Uterus (tissue), 3 donors: ENCODE measurements at regions not wholly inside any gene's neighbourhood (a gene's known extent, or its start where the extent isn't known, plus 50 kb on each side); places are given as distances from the start of the nearest gene placed in this dataset.

Experiments
- DNase-seq, 2 donors: peaks; one replicate each; pipeline ENCODE4 v3.0.0-alpha.2; 2019 to 2020
- H3K27ac ChIP-seq, 2 donors: fragments of 200-600 bp; sonication (generic); 1 replicate in 1 of 2; 2 replicates in 1 of 2; pipeline ENCODE4 v1.5.1; 2016 to 2018
- H3K27me3 ChIP-seq, 2 donors: fragments of 200-600 bp; sonication (generic); one replicate each; pipeline ENCODE4 v1.5.1; 2018 to 2019; ENCODE audit warnings: control low read depth in 1 of 2
- H3K36me3 ChIP-seq, 2 donors: fragments of 200-600 bp; sonication (generic); one replicate each; pipeline ENCODE4 v1.5.1; 2019; ENCODE audit warnings: control low read depth in 1 of 2
- H3K4me1 ChIP-seq, 2 donors: fragments of 200-600 bp; sonication (generic); one replicate each; pipeline ENCODE4 v1.5.1; 2018 to 2019; ENCODE audit warnings: control low read depth in 1 of 2
- H3K4me3 ChIP-seq, 2 donors: fragments of 200-600 bp; sonication (generic); 1 replicate in 1 of 2; 2 replicates in 1 of 2; pipeline ENCODE4 v1.5.1; 2018 to 2019; ENCODE audit warnings: mild to moderate bottlenecking in 1 of 2
- H3K9me3 ChIP-seq, 2 donors: fragments of 200-600 bp; sonication (generic); one replicate each; pipeline ENCODE4 v1.5.1; 2019; ENCODE audit warnings: control low read depth in 1 of 2
- POLR2A ChIP-seq, 2 donors: fragments of 450-650 bp; IDR thresholded peaks; one replicate each; pipeline ENCODE4 v1.6.1; 2016; ENCODE audit warnings: antibody characterized with exemption in 2 of 2, mild to moderate bottlenecking in 1 of 2, moderate library complexity in 1 of 2
- intact Hi-C: fragments of 100-400 bp; cut with DNase I; formaldehyde crosslinking; loops from one replicate; pipeline ENCODE4 v1.15.1; 2023; ENCODE audit warnings: low total_unique reads
- TF ChIP-seq, protein P1 (sequence below), 4 experiments: fragments of 200-600 bp in 2 of 4; fragments of 450-650 bp in 2 of 4; sonication (generic) in 2 of 4; IDR thresholded peaks; one replicate each; pipeline ENCODE4 v1.5.1; 2016 to 2019; ENCODE audit warnings: antibody characterized with exemption in 4 of 4, mild to moderate bottlenecking in 2 of 4, moderate library complexity in 1 of 4
- donor health status: DM: yes; HTN: yes; CAD: no.

- Histone ChIP-seq H3K27me3 (no peaks in the 10 kb centered on the region), H3K36me3 (no peaks in the 10 kb centered on the region), H3K4me3 (no peak overlapping the region), H3K9me3 (no peaks in the 10 kb centered on the region), H3K27ac (no peak overlapping the region), H3K4me1 (no peaks in the 10 kb centered on the region)
- DNase-seq: no peak
- TF ChIP-seq POLR2A (IDR thresholded peaks at IDR 0.05): no peak
- TF ChIP-seq, protein P1, sequence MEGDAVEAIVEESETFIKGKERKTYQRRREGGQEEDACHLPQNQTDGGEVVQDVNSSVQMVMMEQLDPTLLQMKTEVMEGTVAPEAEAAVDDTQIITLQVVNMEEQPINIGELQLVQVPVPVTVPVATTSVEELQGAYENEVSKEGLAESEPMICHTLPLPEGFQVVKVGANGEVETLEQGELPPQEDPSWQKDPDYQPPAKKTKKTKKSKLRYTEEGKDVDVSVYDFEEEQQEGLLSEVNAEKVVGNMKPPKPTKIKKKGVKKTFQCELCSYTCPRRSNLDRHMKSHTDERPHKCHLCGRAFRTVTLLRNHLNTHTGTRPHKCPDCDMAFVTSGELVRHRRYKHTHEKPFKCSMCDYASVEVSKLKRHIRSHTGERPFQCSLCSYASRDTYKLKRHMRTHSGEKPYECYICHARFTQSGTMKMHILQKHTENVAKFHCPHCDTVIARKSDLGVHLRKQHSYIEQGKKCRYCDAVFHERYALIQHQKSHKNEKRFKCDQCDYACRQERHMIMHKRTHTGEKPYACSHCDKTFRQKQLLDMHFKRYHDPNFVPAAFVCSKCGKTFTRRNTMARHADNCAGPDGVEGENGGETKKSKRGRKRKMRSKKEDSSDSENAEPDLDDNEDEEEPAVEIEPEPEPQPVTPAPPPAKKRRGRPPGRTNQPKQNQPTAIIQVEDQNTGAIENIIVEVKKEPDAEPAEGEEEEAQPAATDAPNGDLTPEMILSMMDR (IDR thresholded peaks at IDR 0.05): no peak
- intact Hi-C loops: no loop called here
Measured at GRCh38 chr12:126342866-126343265, 1277.6 kb downstream of the AACS start.

GRCh38 chr12:126343321-126343720, 1278.1 kb downstream of the AACS start:
- no peaks in the 10 kb centered on the region for H3K36me3 ChIP-seq
- DNase-seq: no peak
- no peaks in the 10 kb centered on the region for H3K4me1 ChIP-seq
- no peaks in the 10 kb centered on the region for H3K27me3 ChIP-seq
- H3K4me3 ChIP-seq: no peak overlapping the region
- intact Hi-C loops: no loop called here
- H3K9me3 ChIP-seq: no peaks in the 10 kb centered on the region
- TF ChIP-seq, protein P1 (IDR thresholded peaks at IDR 0.05): no peak
- no peak overlapping the region for H3K27ac ChIP-seq

- Histone ChIP-seq H3K4me1 (no peaks in the 10 kb centered on the region), H3K4me3 (no peak overlapping the region), H3K27ac (no peak overlapping the region), H3K27me3 (no peaks in the 10 kb centered on the region), H3K9me3 (no peaks in the 10 kb centered on the region), H3K36me3 (no peaks in the 10 kb centered on the region)
- no peak for DNase-seq
- intact Hi-C loops: no loop called here
- TF ChIP-seq, protein P1 (IDR thresholded peaks at IDR 0.05): no peak
- no peak for TF ChIP-seq POLR2A (IDR thresholded peaks at IDR 0.05)
Measured at GRCh38 chr12:126346087-126346486, 1280.9 kb downstream of the AACS start.

GRCh38 chr12:126347421-126347820, 1282.2 kb downstream of the AACS start:
- H3K36me3 ChIP-seq: no peaks in the 10 kb centered on the region
- TF ChIP-seq, protein P1 (IDR thresholded peaks at IDR 0.05): no peak
- TF ChIP-seq POLR2A (IDR thresholded peaks at IDR 0.05): no peak
- H3K27ac ChIP-seq: no peak overlapping the region
- DNase-seq: no peak
- intact Hi-C loops: no loop called here
- no peaks in the 10 kb centered on the region for H3K9me3 ChIP-seq
- no peaks in the 10 kb centered on the region for H3K4me1 ChIP-seq
- no peaks in the 10 kb centered on the region for H3K27me3 ChIP-seq
- H3K4me3 ChIP-seq: no peak overlapping the region

DNA sequence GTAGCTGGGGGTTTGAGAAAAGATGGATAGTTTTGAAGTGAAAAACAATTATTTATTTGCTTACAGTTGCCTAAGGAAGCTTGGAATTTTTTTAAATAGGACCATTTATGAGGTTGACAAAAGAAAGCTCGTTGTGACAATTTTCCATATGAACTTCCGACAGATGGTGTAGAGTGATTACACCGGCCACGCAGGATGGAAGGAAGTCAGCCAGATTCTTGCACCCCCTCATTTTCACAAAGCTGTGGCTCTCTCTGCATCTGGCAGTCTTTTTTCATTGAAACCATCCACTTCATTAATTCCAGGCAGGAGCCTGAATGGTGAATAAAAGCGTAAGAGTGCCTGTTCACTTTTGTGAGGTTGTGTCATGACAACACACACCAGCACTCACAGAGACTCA, 1284.1 kb downstream of the AACS start:
- no peaks in the 10 kb centered on the region for H3K36me3 ChIP-seq
- no peak overlapping the region for H3K4me3 ChIP-seq
- H3K27ac ChIP-seq: no peak overlapping the region
- H3K27me3 ChIP-seq: no peaks in the 10 kb centered on the region
- H3K9me3 ChIP-seq: no peaks in the 10 kb centered on the region
- no peaks in the 10 kb centered on the region for H3K4me1 ChIP-seq
- TF ChIP-seq, protein P1 (IDR thresholded peaks at IDR 0.05): no peak
- no peak for TF ChIP-seq POLR2A (IDR thresholded peaks at IDR 0.05)
- no peak for DNase-seq
- intact Hi-C loops: no loop called here
